Loucy (cell line): ENCODE measurements at regions not wholly inside any gene's neighbourhood (a gene's known extent, or its start where the extent isn't known, plus 50 kb on each side); places are given as distances from the start of the nearest gene placed in this dataset.

Experiments used
- H2AFZ ChIP-seq: fragments of 200-600 bp; sonication (generic); 2 replicates; pipeline ENCODE4 v1.6.0; 2016; ENCODE audit warnings: antibody characterized with exemption, mild to moderate bottlenecking, low read length, moderate library complexity
- H3F3A ChIP-seq: fragments of 200-600 bp; 2 replicates; pipeline ENCODE4 v1.6.0; 2016; ENCODE audit warnings: antibody characterized with exemption, low read depth, mild to moderate bottlenecking
- H3K27me3 ChIP-seq: fragments of 200-600 bp; sonication (generic); 2 replicates; pipeline ENCODE4 v1.6.1; 2014; ENCODE audit warnings: low read length, mild to moderate bottlenecking; ENCODE audit not compliant: insufficient read depth, poor library complexity, severe bottlenecking
- H3K36me3 ChIP-seq: fragments of 200-600 bp; sonication (generic); 2 replicates; pipeline ENCODE4 v1.6.1; 2016; ENCODE audit warnings: low read length; ENCODE audit not compliant: insufficient read depth
- H3K4me1 ChIP-seq: fragments of 200-600 bp; sonication (generic); 2 replicates; pipeline ENCODE4 v1.5.1; 2014; ENCODE audit warnings: low read length, mild to moderate bottlenecking; ENCODE audit not compliant: insufficient read depth, poor library complexity, severe bottlenecking
- H3K4me2 ChIP-seq: fragments of 200-600 bp; sonication (generic); 2 replicates; pipeline ENCODE4 v1.6.0; 2014; ENCODE audit warnings: antibody characterized with exemption, low read length, low read depth, mild to moderate bottlenecking; ENCODE audit not compliant: poor library complexity, severe bottlenecking
- H3K4me3 ChIP-seq: fragments of 200-600 bp; sonication (generic); 2 replicates; pipeline ENCODE4 v1.5.1; 2014; ENCODE audit warnings: low read length, mild to moderate bottlenecking, mixed read lengths; ENCODE audit not compliant: poor library complexity, severe bottlenecking
- H3K79me2 ChIP-seq: fragments of 200-600 bp; sonication (generic); 2 replicates; pipeline ENCODE4 v1.6.1; 2014; ENCODE audit warnings: low read length; ENCODE audit not compliant: insufficient read depth
- H3K9ac ChIP-seq: fragments of 200-600 bp; sonication (generic); 2 replicates; pipeline ENCODE4 v1.6.0; 2014; ENCODE audit warnings: mild to moderate bottlenecking, low read depth, low read length, moderate library complexity; ENCODE audit not compliant: poor library complexity, severe bottlenecking
- H3K9me2 ChIP-seq: fragments of 200-600 bp; sonication (generic); replicated peaks from 2 replicates; pipeline ENCODE4 v1.6.1; 2016; ENCODE audit warnings: low read depth, low read length, mixed read lengths
- H3K9me3 ChIP-seq: fragments of 200-600 bp; sonication (generic); 2 replicates; pipeline ENCODE4 v1.6.1; 2014; ENCODE audit warnings: mild to moderate bottlenecking, antibody characterized with exemption, low read length, low read depth; ENCODE audit not compliant: insufficient read depth
- H4K20me1 ChIP-seq: fragments of 200-600 bp; sonication (generic); 2 replicates; pipeline ENCODE4 v1.6.0; 2014; ENCODE audit warnings: antibody characterized with exemption, low read length, mild to moderate bottlenecking; ENCODE audit not compliant: insufficient read depth, poor library complexity, severe bottlenecking
- EZH2phosphoT487 ChIP-seq: fragments of 200-600 bp; IDR thresholded peaks from 2 replicates; pipeline ENCODE4 v1.6.1; 2018; ENCODE audit warnings: antibody characterized with exemption, mild to moderate bottlenecking, moderate library complexity, borderline replicate concordance
- TF ChIP-seq, protein P1 (sequence below): fragments of 200-600 bp; sonication (generic); conservative IDR thresholded peaks from 2 replicates; pipeline ENCODE4 v1.5.1; 2014; ENCODE audit warnings: mild to moderate bottlenecking, antibody characterized with exemption, low read length

GRCh38 chr5:155275222-155275621 lies 261.7 kb downstream of the KIF4B start:
- Histone ChIP-seq H3K4me2 (no peak overlapping the region), H3K9me2 (no peaks in the 10 kb centered on the region), H3K4me3 (no peak overlapping the region), H3K36me3 (no peaks in the 10 kb centered on the region), H2AFZ (no peak overlapping the region), H3K79me2 (no peaks in the 10 kb centered on the region), H3F3A (no peaks in the 10 kb centered on the region), H3K4me1 (peaks cover 22% of the 10 kb centered on the region), H3K9ac (no peak overlapping the region), H3K27me3 (no peaks in the 10 kb centered on the region), H3K9me3 (no peaks in the 10 kb centered on the region), H4K20me1 (no peaks in the 10 kb centered on the region)
- TF ChIP-seq, protein P1, sequence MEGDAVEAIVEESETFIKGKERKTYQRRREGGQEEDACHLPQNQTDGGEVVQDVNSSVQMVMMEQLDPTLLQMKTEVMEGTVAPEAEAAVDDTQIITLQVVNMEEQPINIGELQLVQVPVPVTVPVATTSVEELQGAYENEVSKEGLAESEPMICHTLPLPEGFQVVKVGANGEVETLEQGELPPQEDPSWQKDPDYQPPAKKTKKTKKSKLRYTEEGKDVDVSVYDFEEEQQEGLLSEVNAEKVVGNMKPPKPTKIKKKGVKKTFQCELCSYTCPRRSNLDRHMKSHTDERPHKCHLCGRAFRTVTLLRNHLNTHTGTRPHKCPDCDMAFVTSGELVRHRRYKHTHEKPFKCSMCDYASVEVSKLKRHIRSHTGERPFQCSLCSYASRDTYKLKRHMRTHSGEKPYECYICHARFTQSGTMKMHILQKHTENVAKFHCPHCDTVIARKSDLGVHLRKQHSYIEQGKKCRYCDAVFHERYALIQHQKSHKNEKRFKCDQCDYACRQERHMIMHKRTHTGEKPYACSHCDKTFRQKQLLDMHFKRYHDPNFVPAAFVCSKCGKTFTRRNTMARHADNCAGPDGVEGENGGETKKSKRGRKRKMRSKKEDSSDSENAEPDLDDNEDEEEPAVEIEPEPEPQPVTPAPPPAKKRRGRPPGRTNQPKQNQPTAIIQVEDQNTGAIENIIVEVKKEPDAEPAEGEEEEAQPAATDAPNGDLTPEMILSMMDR, result no peak
- TF ChIP-seq EZH2phosphoT487, result no peak

DNA sequence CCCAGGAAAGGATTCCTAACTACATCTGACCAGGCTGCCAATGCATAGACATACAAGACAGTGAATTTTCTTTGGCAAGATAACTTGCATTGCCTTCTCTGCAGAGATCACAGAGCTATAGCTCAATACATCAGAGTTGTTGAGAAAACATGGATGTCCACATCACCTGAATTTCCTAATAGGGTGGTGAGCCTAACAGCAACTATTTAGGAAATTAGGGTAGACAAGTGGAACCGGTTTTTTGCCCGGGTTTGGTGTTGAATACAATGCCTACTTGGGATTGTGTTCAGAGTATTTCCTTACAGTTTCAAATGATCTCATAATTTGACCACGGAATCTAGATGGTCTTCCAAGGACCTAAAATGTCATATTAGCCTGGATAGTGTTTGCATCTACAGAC lies 262.7 kb downstream of the KIF4B start:
- Histone ChIP-seq H3K9me3 (no peaks in the 10 kb centered on the region), H3K27me3 (no peaks in the 10 kb centered on the region), H3K4me1 (peaks cover 22% of the 10 kb centered on the region), H3K4me2 (no peak overlapping the region), H3K9ac (no peak overlapping the region), H3K79me2 (no peaks in the 10 kb centered on the region), H2AFZ (no peak overlapping the region), H3F3A (no peaks in the 10 kb centered on the region), H3K9me2 (no peaks in the 10 kb centered on the region), H3K4me3 (no peak overlapping the region), H3K36me3 (no peaks in the 10 kb centered on the region), H4K20me1 (no peaks in the 10 kb centered on the region)
- TF ChIP-seq EZH2phosphoT487, result no peak
- TF ChIP-seq, protein P1, result no peak

GRCh38 chr5:155278532-155278931 lies 265.0 kb downstream of the KIF4B start:
- H3K9me3 ChIP-seq, result no peaks in the 10 kb centered on the region
- no peak overlapping the region for H3K4me2 ChIP-seq
- peaks cover 40% of the 10 kb centered on the region for H3K4me1 ChIP-seq
- no peaks in the 10 kb centered on the region for H3K36me3 ChIP-seq
- H3K9ac ChIP-seq, result no peak overlapping the region
- H2AFZ ChIP-seq, result no peak overlapping the region
- no peaks in the 10 kb centered on the region for H3F3A ChIP-seq
- TF ChIP-seq, protein P1, result no peak
- no peak for TF ChIP-seq EZH2phosphoT487
- H3K79me2 ChIP-seq, result no peaks in the 10 kb centered on the region
- H3K4me3 ChIP-seq, result no peak overlapping the region
- H3K27me3 ChIP-seq, result no peaks in the 10 kb centered on the region
- no peaks in the 10 kb centered on the region for H4K20me1 ChIP-seq
- H3K9me2 ChIP-seq, result no peaks in the 10 kb centered on the region
